Cerebellar cortex (tissue), 1 donor: ENCODE measurements at regions not wholly inside any gene's neighbourhood (a gene's known extent, or its start where the extent isn't known, plus 50 kb on each side); places are given as distances from the start of the nearest gene placed in this dataset.

Experiments used
- DNase-seq: peaks from one replicate; pipeline ENCODE4 v3.0.0-alpha.2; 2015; ENCODE audit warnings: low spot score

DNA sequence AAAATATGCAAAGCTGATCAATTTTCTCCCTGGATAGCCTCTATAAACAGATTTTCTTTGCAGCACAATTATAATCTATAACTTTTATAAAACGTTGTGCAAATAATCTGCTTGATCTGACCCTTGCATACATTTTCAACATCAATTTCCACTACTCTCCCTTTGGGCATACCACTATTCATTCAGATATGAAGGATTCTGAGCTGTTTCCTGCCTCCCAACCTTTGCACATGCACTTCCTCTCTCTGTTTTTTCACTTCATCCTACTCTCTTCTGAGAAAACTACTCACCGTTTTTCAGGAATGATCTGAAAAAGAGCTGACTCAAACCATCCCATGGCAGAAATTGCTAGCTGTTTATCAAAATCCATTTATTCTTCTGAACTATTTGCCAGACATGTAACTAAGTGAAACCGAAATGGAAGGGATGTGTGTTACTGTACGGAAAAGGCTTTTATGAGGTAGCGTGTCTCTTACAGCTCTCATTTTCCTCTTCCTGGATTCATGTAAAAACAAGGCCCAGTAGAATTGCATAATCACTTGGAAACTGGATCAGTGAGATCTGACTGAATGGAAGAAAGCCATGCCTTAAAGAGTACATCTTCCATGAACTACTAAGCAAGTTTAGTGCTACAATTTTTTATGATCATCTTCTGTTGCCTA is 1447.3 kb upstream of the MIR17HG start:
- no peak for DNase-seq

DNA sequence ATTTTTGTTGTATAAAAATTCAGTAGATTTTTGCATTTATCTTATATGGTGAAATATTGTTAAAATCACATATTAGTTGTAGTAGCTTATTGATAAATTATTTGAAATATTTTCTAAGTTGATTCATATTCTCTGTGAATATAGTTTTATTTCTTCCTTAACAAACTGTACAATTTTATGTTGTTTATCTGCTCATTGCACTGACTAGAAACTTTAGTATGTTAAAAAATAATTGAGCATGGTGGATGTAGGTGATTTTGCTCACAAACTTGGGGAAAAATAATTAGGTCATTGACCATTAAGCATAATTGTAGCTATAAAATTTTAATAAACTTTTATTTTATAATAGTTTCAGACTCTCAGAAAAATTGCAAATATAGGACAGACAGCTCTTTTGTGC is 1445.3 kb upstream of the MIR17HG start:
- DNase-seq, result no peak

DNA sequence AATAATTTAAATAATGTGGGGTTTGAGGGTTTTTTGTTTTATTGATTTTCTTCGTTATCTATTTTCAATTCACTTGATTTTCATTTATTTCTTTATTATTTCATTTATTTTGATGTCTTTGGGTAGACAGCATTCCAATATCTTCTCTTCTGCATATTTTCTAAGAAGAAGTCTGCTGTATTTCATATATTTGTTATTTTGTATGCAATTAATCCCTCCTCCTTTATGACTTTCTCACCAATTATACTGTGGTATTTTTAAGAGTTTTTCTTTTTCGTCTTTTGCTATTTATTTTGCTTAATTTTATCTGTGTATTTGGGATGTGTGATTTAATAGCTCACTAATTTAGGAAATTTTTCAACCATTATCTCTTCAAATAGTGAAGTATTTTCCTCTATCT is 1444.4 kb upstream of the MIR17HG start:
- no peak for DNase-seq

DNA sequence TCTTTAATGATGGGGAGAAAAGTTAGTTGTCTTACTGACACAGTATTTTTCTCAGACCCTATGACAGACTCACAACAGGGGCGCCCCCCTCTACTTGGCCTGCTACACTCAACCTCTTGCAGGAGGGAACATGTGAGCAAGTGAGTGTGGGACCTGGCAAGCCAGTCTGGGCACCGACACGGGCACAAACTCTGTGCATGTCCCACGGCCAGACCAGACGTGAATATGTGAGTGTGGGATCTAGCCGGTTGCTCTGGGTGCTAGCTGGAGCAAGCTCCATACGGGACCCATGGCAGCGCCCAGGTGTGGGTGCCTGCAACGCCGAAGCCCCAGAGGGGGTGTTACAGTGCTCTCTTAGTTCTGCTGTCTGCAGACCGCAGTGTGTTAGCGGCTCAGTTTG is 1437.3 kb upstream of the MIR17HG start:
- DNase-seq, result no peak

- DNase-seq, result no peak
These were observed 1430.9 kb upstream of the MIR17HG start for GRCh38 chr13:89916551-89916950.

DNA sequence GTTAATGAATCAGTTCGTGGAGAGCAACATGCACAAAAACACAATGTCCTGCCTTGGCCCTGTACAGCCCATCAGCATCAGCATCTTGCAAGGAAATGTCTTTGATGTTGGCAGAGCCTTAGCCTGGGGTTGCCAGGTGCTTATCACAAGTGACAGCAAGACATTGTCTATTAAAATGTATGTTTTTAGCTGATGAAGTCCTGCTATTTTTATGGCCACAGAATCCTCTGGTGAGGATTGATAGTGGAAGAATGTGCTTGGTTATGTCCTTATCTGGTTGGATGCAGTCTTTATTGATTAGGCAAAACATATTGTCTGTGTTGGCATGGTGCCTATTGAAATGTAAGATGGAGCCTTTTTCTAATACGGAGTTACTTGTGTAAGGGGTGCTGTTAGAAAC is 1427.0 kb upstream of the MIR17HG start:
- DNase-seq, result no peak

DNA sequence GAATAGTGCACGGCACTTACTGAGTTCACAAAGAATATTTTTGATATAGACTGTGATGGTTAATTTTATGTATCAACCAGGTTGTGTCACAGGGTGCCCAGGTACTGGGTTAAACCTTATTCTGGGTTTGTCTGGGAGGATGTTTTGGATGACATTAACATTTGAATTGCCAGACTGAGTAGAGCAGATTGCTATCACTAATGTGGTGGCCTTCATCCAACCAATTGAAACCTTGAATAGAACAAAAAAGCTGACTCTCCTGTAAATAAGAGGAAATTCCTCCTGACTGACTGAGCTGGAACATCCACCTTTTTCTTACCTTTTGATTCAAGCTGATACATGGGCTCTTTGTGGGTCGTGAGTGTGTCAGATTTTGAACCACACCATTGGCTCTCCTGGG is 1424.4 kb upstream of the MIR17HG start:
- no peak for DNase-seq

GRCh38 chr13:89923736-89924135 is 1423.8 kb upstream of the MIR17HG start:
- no peak for DNase-seq

DNA sequence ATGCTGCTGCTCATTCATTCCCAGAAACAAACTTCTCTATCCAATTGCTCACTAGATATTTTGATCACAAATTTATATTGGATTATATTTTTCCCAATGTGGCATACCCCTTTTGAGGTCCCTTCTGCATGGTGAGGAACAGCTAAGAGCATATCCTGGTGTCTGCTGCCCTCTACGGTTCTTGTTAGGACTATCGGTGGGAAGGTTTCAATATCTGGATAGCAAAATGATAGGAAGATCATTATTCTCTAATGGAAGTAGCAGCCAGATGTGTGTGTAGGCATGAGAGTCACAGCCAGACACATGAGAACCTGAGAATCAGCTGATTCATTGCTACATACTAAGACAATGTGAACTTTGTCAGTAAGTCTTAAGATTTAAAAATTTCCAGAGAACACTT is 1422.4 kb upstream of the MIR17HG start:
- peak; percentile 39 for DNase-seq

- no peak for DNase-seq
These were observed 1416.6 kb upstream of the MIR17HG start for GRCh38 chr13:89930861-89931260.

GRCh38 chr13:89932902-89933301 is 1414.6 kb upstream of the MIR17HG start:
- DNase-seq, result no peak

DNA sequence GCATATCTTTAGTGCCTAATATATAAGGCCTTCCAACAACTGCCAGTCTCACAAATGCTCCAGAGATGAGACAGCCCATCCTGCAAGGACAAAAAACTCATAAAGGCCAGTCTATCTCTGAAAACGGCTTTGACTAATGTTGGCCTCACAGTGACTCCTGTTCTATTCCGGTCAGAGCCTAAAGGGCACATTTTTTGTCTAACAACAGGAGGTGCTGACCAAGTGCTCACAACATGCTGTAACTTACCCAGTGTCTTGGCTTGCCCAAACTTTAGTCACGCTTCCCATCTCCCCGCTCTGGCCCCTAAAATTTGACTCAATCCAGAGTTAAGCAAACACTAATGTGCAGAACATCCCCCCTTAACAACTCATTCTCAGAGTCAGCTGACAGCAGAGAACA is 1411.2 kb upstream of the MIR17HG start:
- DNase-seq, result no peak

- no peak for DNase-seq
These were observed 1410.1 kb upstream of the MIR17HG start for GRCh38 chr13:89937420-89937819.

DNA sequence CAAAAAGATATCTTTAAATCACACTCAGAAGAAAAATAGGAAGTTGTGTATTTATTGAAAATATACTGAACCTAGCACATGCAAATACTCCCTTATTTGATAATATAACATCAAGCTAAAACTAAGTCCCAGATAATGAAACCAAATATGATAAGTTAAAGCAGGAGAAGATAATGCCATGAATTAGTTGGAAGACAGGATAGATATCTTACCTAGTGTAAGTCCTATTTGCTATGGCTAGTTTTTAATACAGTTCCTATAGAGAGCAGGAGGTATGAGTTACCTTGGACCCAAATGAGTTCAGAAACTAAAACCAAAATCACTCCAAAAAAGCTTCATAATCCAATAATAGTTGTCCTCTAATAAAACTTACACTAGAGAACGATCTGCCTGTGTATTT is 1407.1 kb upstream of the MIR17HG start:
- no peak for DNase-seq

DNA sequence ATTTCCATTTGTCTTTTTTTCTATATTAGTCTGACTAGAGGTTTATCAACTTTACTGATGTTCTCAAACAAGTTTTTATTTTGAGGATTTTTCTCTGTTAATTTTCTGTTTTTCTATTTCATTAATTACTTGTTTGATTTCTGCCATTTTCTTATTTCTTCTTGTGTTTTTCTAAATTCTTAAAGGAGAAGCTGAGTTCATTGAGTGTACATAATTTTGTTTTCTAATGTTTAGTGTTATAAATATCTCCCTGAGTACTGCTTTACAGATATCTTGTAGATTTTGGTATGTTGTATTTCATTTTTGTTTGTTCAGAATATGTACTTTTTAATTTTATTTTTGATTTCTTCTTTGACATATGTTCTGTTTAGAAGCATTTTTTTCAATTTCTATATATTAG is 1404.3 kb upstream of the MIR17HG start:
- DNase-seq, result no peak

DNA sequence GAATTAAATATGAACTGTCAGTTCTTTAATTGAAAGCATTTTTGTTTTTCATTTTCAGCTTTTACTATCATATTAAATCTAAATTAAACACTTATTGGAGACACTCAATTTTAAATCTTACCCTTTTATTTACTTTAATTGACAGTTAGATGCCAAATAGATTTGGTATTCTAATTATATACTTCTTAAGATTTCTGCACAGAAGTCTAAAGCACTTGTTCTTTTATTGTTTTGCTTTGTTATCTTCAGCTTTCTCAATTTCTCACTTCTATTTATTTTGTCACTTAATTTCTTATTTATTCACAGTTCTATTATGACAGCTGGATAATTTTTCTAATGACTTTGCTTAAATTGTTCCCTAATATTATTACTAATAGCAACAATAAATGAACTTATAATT is 1397.3 kb upstream of the MIR17HG start:
- DNase-seq, result no peak

DNA sequence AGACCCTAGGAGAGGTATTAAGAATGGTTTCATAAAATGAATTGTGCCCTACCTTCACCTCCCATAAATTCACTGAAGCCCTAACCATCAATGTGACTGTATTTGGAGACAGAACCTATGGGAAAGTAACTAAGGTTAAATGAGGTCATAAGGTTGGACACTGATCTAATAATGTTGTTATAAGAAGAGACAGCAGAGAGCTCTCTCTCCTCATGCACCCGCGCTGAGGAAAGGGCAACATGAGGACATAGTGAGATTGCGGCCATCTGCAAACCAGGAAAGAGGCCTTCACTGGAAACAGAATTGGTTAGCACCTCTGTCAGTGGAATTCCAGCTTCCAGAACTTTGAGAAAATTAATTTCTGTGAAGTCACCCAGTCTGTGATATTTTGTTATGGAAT is 1396.1 kb upstream of the MIR17HG start:
- peak; percentile 53 for DNase-seq

DNA sequence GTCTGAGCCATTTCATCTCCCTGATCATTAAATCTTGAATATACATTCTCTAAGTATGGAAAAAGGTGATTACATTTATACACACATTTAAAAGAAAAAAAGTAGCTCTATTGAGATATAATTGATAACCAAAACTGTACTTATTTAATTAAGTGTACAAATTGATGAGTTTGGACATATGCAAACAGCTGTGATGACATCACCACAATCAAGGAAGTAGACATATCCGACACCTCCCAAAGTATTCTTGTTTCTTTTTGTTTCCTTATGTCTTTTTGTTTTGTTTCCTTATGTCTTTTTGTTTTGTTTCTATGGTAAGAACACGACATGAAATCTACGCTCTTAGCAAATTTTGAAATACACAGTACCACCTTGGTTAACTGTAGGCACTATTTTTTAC is 1393.9 kb upstream of the MIR17HG start:
- no peak for DNase-seq

DNA sequence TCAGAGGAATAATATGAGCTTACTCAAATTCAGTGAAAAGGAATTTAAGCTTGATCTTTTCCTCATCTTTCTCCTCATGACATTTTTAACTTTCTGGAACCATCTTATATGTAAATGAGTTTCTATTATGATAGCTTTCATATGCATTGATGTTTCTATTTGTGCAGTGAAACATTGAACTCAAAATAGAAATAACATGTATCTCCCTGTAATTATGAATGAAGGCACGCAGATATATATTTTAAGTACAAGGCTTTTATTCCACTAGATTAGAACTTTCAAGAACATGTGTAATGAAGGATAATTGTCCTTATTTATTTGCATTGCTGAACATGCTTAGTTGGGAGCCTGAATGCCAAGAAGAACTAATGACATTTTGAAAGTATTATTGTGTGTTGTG is 1391.7 kb upstream of the MIR17HG start:
- DNase-seq, result no peak

- no peak for DNase-seq
These were observed 1388.4 kb upstream of the MIR17HG start for GRCh38 chr13:89959074-89959473.

GRCh38 chr13:89965252-89965651 is 1382.2 kb upstream of the MIR17HG start:
- no peak for DNase-seq

DNA sequence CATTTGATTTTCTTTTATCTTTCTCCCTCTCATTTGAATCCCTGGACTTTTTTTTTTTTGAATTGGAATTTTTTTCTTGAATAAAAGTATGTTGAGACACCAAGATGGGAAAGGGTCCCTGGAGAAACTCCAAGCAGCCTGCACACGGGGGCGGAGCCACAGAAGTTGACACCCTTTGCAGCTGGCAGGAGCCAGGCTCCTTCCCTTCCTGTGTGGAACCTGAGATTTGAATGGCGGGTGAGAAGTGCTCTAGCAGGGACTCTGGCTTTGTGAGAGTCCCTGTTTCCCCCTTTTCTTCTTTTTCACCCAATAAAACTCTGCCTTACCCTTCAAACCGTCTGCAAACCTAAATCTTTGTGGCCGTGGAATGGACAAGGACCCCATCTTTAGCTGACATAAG is 1381.0 kb upstream of the MIR17HG start:
- no peak for DNase-seq

DNA sequence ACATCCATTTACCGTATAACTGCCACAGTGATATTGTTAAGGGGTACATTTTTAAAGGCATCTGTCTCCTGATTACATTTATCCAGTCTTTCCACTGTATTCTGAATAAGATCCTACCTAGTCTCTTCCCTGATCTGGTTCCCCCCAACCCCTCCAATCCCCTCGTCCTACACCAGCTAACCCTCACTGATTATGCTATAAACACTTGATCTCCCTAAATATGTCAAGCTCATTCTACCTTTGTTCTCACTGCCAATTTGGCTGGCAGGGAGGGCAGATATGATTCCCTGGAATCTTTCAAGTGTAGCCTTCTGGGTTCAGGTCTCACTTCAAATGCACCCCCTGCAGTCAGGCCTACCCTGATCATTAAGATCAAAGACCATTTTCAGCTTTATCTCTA is 1379.8 kb upstream of the MIR17HG start:
- DNase-seq, result no peak

DNA sequence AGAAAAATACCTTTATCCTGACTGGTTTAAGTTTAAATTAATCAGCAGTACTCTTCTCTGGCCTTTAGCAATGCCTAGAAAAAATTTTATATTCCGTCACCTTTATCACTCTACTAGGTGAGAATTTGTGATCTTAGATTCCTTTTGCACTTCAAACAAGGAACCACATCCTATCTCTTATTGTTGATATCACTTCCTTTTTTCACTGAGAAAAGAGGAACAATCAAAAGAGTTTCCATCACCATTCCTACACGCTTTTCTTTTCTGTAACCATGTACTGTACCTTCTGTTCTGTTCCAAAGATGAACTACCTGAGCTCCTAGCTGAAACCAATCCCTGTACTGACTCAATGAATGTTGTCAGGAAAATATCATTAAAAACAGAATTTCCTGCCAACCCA is 1379.0 kb upstream of the MIR17HG start:
- DNase-seq, result no peak

DNA sequence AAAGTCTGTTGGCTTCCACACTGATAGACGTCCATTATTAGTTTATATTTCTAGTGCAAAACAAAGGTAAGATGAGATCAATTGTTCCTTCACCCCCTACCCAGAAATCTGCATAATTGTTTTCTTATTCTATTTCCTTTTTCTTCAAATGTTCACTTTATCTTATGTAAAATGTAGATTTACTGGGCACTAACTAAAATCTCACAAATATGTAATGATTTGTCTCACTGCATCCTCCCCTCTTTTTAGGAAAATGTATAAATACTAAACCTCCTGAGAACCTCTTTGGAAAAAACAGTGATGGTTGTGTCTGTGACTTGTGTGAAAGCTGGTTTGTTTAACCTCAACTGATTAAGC is 1377.2 kb upstream of the MIR17HG start:
- no peak for DNase-seq
